ENCODE measurements at regions not wholly inside any gene's neighbourhood (a gene's known extent, or its start where the extent isn't known, plus 50 kb on each side); places are given as distances from the start of the nearest gene placed in this dataset.

DNA sequence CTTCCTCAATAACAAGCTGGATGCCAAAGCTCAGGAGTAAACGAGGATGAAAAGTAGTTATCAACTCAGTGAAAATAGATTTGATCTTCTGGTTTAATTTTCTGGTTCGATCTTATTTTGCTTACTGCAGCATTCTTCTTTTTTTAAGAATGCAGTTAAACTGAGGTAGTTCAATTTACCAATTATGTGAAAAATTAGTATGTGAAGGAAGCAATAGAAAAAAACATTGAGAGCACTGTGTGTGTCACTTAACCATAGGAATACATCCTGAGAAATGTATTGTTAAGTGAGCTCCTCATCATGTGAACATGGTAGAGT is 111.4 kb upstream of the TSPAN8 start:
- TF ChIP-seq, protein P1, sequence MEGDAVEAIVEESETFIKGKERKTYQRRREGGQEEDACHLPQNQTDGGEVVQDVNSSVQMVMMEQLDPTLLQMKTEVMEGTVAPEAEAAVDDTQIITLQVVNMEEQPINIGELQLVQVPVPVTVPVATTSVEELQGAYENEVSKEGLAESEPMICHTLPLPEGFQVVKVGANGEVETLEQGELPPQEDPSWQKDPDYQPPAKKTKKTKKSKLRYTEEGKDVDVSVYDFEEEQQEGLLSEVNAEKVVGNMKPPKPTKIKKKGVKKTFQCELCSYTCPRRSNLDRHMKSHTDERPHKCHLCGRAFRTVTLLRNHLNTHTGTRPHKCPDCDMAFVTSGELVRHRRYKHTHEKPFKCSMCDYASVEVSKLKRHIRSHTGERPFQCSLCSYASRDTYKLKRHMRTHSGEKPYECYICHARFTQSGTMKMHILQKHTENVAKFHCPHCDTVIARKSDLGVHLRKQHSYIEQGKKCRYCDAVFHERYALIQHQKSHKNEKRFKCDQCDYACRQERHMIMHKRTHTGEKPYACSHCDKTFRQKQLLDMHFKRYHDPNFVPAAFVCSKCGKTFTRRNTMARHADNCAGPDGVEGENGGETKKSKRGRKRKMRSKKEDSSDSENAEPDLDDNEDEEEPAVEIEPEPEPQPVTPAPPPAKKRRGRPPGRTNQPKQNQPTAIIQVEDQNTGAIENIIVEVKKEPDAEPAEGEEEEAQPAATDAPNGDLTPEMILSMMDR (IDR thresholded peaks at IDR 0.05), result no peak
- TF ChIP-seq POLR2A (IDR thresholded peaks at IDR 0.05), result no peak
